DND-41 (cell line): ENCODE measurements at regions not wholly inside any gene's neighbourhood (a gene's known extent, or its start where the extent isn't known, plus 50 kb on each side); places are given as distances from the start of the nearest gene placed in this dataset.

Experiments
- CTCF ChIP-seq: IDR thresholded peaks from 2 replicates; pipeline ENCODE4 v1.5.1; 2012; ENCODE audit warnings: borderline replicate concordance, low read length, moderate library complexity, mild to moderate bottlenecking; ENCODE audit not compliant: poor library complexity, severe bottlenecking; ENCODE audit errors: extremely low read depth
- EZH2 ChIP-seq: IDR thresholded peaks from 3 replicates; pipeline ENCODE4 v1.6.1; 2012; ENCODE audit warnings: borderline replicate concordance, low read depth, mild to moderate bottlenecking, moderate library complexity, low read length, inconsistent platforms; ENCODE audit not compliant: severe bottlenecking

GRCh38 chr17:53135969-53136368, 686.8 kb upstream of the KIF2B start:
- TF ChIP-seq CTCF, result no peak
- no peak for TF ChIP-seq EZH2
